MM.1S (cell line): ENCODE measurements at regions not wholly inside any gene's neighbourhood (a gene's known extent, or its start where the extent isn't known, plus 50 kb on each side); places are given as distances from the start of the nearest gene placed in this dataset.

Experiments
- DNase-seq: peaks from one replicate; pipeline ENCODE4 v3.0.0-alpha.2; 2015
- H2AFZ ChIP-seq: fragments of 300-600 bp; sonication (generic); 2 replicates; pipeline ENCODE4 v1.6.0; 2016; ENCODE audit warnings: antibody characterized with exemption, low read length
- H3F3A ChIP-seq: fragments of 300-600 bp; sonication (generic); 2 replicates; pipeline ENCODE4 v1.6.1; 2016; ENCODE audit warnings: mild to moderate bottlenecking, antibody characterized with exemption, low read length, moderate library complexity, mixed read lengths; ENCODE audit not compliant: insufficient read depth
- H3K27ac ChIP-seq: fragments of 300-600 bp; sonication (generic); 2 replicates; pipeline ENCODE4 v1.5.1; 2016; ENCODE audit warnings: mild to moderate bottlenecking, low read length
- H3K27me3 ChIP-seq: fragments of 300-600 bp; sonication (generic); replicated peaks from 2 replicates; pipeline ENCODE4 v1.6.0; 2016; ENCODE audit warnings: low read length; ENCODE audit not compliant: insufficient read depth
- H3K36me3 ChIP-seq: fragments of 300-600 bp; sonication (generic); replicated peaks from 2 replicates; pipeline ENCODE4 v1.6.1; 2016; ENCODE audit warnings: mild to moderate bottlenecking, low read length, mixed read lengths; ENCODE audit not compliant: insufficient read depth
- H3K4me1 ChIP-seq: fragments of 300-600 bp; sonication (generic); 2 replicates; pipeline ENCODE4 v1.6.1; 2016; ENCODE audit warnings: low read length, mixed read lengths
- H3K4me2 ChIP-seq: fragments of 300-600 bp; sonication (generic); 2 replicates; pipeline ENCODE4 v1.6.0; 2016; ENCODE audit warnings: low read depth, low read length
- H3K4me3 ChIP-seq: fragments of 300-600 bp; sonication (generic); 2 replicates; pipeline ENCODE4 v1.5.1; 2016; ENCODE audit warnings: low read length, mixed read lengths
- H3K79me2 ChIP-seq: fragments of 300-600 bp; sonication (generic); 2 replicates; pipeline ENCODE4 v1.6.1; 2016; ENCODE audit warnings: mixed run types, low read length, mixed read lengths
- H3K9ac ChIP-seq: fragments of 300-600 bp; sonication (generic); 2 replicates; pipeline ENCODE4 v1.6.1; 2016; ENCODE audit warnings: low read length, mixed read lengths
- H3K9me2 ChIP-seq: fragments of 300-600 bp; sonication (generic); replicated peaks from 2 replicates; pipeline ENCODE4 v1.6.1; 2016; ENCODE audit warnings: mild to moderate bottlenecking, low read length, mixed read lengths; ENCODE audit not compliant: insufficient read depth
- H3K9me3 ChIP-seq: fragments of 300-600 bp; sonication (generic); replicated peaks from 2 replicates; pipeline ENCODE4 v1.6.1; 2016; ENCODE audit warnings: mild to moderate bottlenecking, low read length, mixed read lengths; ENCODE audit not compliant: insufficient read depth
- H4K20me1 ChIP-seq: fragments of 300-600 bp; sonication (generic); 2 replicates; pipeline ENCODE4 v1.6.1; 2016; ENCODE audit warnings: mild to moderate bottlenecking, low read length, moderate library complexity, mixed read lengths; ENCODE audit not compliant: insufficient read depth
- CTCF ChIP-seq: fragments of 300-600 bp; sonication (generic); IDR thresholded peaks from 2 replicates; pipeline ENCODE4 v1.5.1; 2016; ENCODE audit warnings: antibody characterized with exemption, low read length, mixed read lengths
- EZH2 ChIP-seq: fragments of 300-600 bp; sonication (generic); optimal IDR thresholded peaks from 2 replicates; pipeline ENCODE3; 2017; ENCODE audit warnings: low read depth, mild to moderate bottlenecking, antibody characterized with exemption, low read length, mixed read lengths
- EZH2phosphoT487 ChIP-seq: fragments of 300-600 bp; sonication (generic); IDR thresholded peaks from 2 replicates; pipeline ENCODE4 v1.6.1; 2018; ENCODE audit warnings: antibody characterized with exemption, low read length

GRCh38 chr14:105899657-105900397 is 373.4 kb downstream of the TMEM121 start:
- no peaks in the 10 kb centered on the region for H3K9me3 ChIP-seq
- no peak overlapping the region for H2AFZ ChIP-seq
- H3K27ac ChIP-seq, result no peak overlapping the region
- H3K4me1 ChIP-seq, result no peaks in the 10 kb centered on the region
- H3K27me3 ChIP-seq, result no peaks in the 10 kb centered on the region
- H3K4me3 ChIP-seq, result no peak overlapping the region
- no peak for TF ChIP-seq CTCF
- TF ChIP-seq EZH2phosphoT487, result no peak
- H3F3A ChIP-seq, result no peaks in the 10 kb centered on the region
- no peak overlapping the region for H3K4me2 ChIP-seq
- H3K79me2 ChIP-seq, result no peaks in the 10 kb centered on the region
- H3K36me3 ChIP-seq, result no peaks in the 10 kb centered on the region
- no peaks in the 10 kb centered on the region for H3K9me2 ChIP-seq
- H3K9ac ChIP-seq, result no peak overlapping the region
- H4K20me1 ChIP-seq, result no peaks in the 10 kb centered on the region
- DNase-seq, result no peak

- H3K4me2 ChIP-seq, result no peak overlapping the region
- H4K20me1 ChIP-seq, result no peaks in the 10 kb centered on the region
- H3K9me2 ChIP-seq, result no peaks in the 10 kb centered on the region
- H3K79me2 ChIP-seq, result no peaks in the 10 kb centered on the region
- no peak for DNase-seq
- H3K9me3 ChIP-seq, result no peaks in the 10 kb centered on the region
- no peaks in the 10 kb centered on the region for H3K36me3 ChIP-seq
- no peak for TF ChIP-seq CTCF
- H3K9ac ChIP-seq, result no peak overlapping the region
- H3K27ac ChIP-seq, result no peak overlapping the region
- H2AFZ ChIP-seq, result no peak overlapping the region
- no peaks in the 10 kb centered on the region for H3K4me1 ChIP-seq
- H3K4me3 ChIP-seq, result no peak overlapping the region
- no peaks in the 10 kb centered on the region for H3K27me3 ChIP-seq
- no peaks in the 10 kb centered on the region for H3F3A ChIP-seq
These were observed 374.2 kb downstream of the TMEM121 start for GRCh38 chr14:105900398-105901160.

- H3F3A ChIP-seq, result no peaks in the 10 kb centered on the region
- TF ChIP-seq EZH2, result no peak
- no peak for TF ChIP-seq EZH2phosphoT487
- no peak for TF ChIP-seq CTCF
- H3K27ac ChIP-seq, result no peak overlapping the region
- H4K20me1 ChIP-seq, result no peaks in the 10 kb centered on the region
- no peaks in the 10 kb centered on the region for H3K9me3 ChIP-seq
- no peaks in the 10 kb centered on the region for H3K9me2 ChIP-seq
- DNase-seq, result no peak
- H3K4me2 ChIP-seq, result no peak overlapping the region
- no peak overlapping the region for H2AFZ ChIP-seq
- no peaks in the 10 kb centered on the region for H3K79me2 ChIP-seq
- no peaks in the 10 kb centered on the region for H3K4me1 ChIP-seq
- no peak overlapping the region for H3K4me3 ChIP-seq
- no peaks in the 10 kb centered on the region for H3K27me3 ChIP-seq
- no peaks in the 10 kb centered on the region for H3K36me3 ChIP-seq
- H3K9ac ChIP-seq, result no peak overlapping the region
These were observed 374.8 kb downstream of the TMEM121 start for GRCh38 chr14:105901226-105901625.
